B cell (primary cell): ENCODE measurements at regions not wholly inside any gene's neighbourhood (a gene's known extent, or its start where the extent isn't known, plus 50 kb on each side); places are given as distances from the start of the nearest gene placed in this dataset.

ENCODE experiments used
- ATAC-seq: fragments of 200-7000 bp; cut with Tn5 transposase; one replicate; pipeline ENCODE4 v1.10.0; 2021; ENCODE audit warnings: low read depth, mild to moderate bottlenecking, moderate number of reproducible peaks, moderate library complexity
- CTCF ChIA-PET: fragments of 350-600 bp; sonication (Branson Sonifier 250); formaldehyde crosslinking; loops from one replicate; lab custom pipeline; 2021; ENCODE audit warnings: antibody characterized with exemption, inconsistent platforms; lab: Charles Lee
- POLR2A ChIA-PET: fragments of 350-600 bp; sonication (Branson Sonifier 250); formaldehyde crosslinking; loops from one replicate; lab custom pipeline; 2021; ENCODE audit warnings: antibody characterized with exemption; lab: Charles Lee
- DNase-seq: peaks from one replicate; pipeline ENCODE4 v3.0.0; 2013
- H2AFZ ChIP-seq: 2 replicates; pipeline ENCODE4 v1.6.1; 2012; ENCODE audit warnings: mild to moderate bottlenecking, low read depth, low read length; ENCODE audit not compliant: insufficient read depth, poor library complexity, severe bottlenecking
- H3K27ac ChIP-seq, 2 donors: 1 replicate in 1 of 2; 2 replicates in 1 of 2; pipeline ENCODE4 v1.5.1; 2012 to 2013; ENCODE audit warnings: low read length in 2 of 2, mild to moderate bottlenecking in 2 of 2, moderate library complexity in 1 of 2
- H3K27me3 ChIP-seq, 4 experiments: fragments of 200-600 bp in 1 of 4; sonication (generic) in 1 of 4; replicated peaks in 1 of 4; 1 replicate in 2 of 4; 2 replicates in 2 of 4; pipeline versions ENCODE4 v1.6.1 to v1.7.0; 2013 to 2016; ENCODE audit warnings: low read length in 3 of 4, mild to moderate bottlenecking in 2 of 4, mixed read lengths in 1 of 4, moderate library complexity in 1 of 4; ENCODE audit not compliant: insufficient read depth in 4 of 4, control insufficient read depth in 3 of 4; ENCODE audit errors: control extremely low read depth in 1 of 4
- H3K36me3 ChIP-seq, 2 experiments: replicated peaks in 1 of 2; 1 replicate in 1 of 2; 2 replicates in 1 of 2; pipeline versions ENCODE4 v1.6.1 to v1.7.1; 2013; ENCODE audit warnings: low read length in 1 of 2; ENCODE audit not compliant: insufficient read depth in 2 of 2, control insufficient read depth in 1 of 2; ENCODE audit errors: control extremely low read depth in 1 of 2, extremely low read depth in 1 of 2
- H3K4me1 ChIP-seq, 2 donors: fragments of 200-600 bp in 1 of 2; sonication (generic) in 1 of 2; 1 replicate in 1 of 2; 2 replicates in 1 of 2; pipeline versions ENCODE4 v1.5.1 to v1.6.1; 2013 to 2017; ENCODE audit warnings: low read length in 2 of 2; ENCODE audit not compliant: control insufficient read depth in 2 of 2, insufficient read depth in 2 of 2
- H3K4me2 ChIP-seq: replicated peaks from 2 replicates; pipeline ENCODE3; 2012; ENCODE audit warnings: mild to moderate bottlenecking, low read depth, low read length; ENCODE audit not compliant: poor library complexity, severe bottlenecking
- H3K4me3 ChIP-seq, 5 experiments: fragments of 200-600 bp in 1 of 5; sonication (generic) in 1 of 5; 1 replicate in 3 of 5; 2 replicates in 2 of 5; pipeline versions ENCODE4 v1.5.1 to v1.7.0; 2011 to 2016; ENCODE audit warnings: low read length in 4 of 5, mild to moderate bottlenecking in 4 of 5, low read depth in 2 of 5, control low read depth in 1 of 5, moderate library complexity in 1 of 5; ENCODE audit not compliant: insufficient read depth in 1 of 5; ENCODE audit errors: control extremely low read depth in 1 of 5, extremely low read depth in 1 of 5
- H3K79me2 ChIP-seq: fragments of 200-600 bp; sonication (generic); one replicate; pipeline ENCODE4 v1.6.0; 2016; ENCODE audit warnings: low read length; ENCODE audit not compliant: control insufficient read depth, insufficient read depth
- H3K9ac ChIP-seq: fragments of 200-600 bp; sonication (generic); 2 replicates; pipeline ENCODE4 v1.6.1; 2017; ENCODE audit warnings: mild to moderate bottlenecking, low read length, moderate library complexity
- H3K9me3 ChIP-seq, 3 donors: one replicate each; pipeline versions ENCODE4 v1.6.1 to v1.7.1; 2013; ENCODE audit warnings: low read length in 2 of 3; ENCODE audit not compliant: control insufficient read depth in 2 of 3, insufficient read depth in 1 of 3; ENCODE audit errors: control extremely low read depth in 1 of 3
- H4K20me1 ChIP-seq: 2 replicates; pipeline ENCODE4 v1.6.0; 2012; ENCODE audit warnings: mild to moderate bottlenecking, low read length; ENCODE audit not compliant: insufficient read depth, control insufficient read depth, poor library complexity, severe bottlenecking
- H3K27ac Mint-ChIP-seq: one replicate; pipeline ENCODE4 v1.8.0; 2021; ENCODE audit warnings: mixed read lengths
- H3K27me3 Mint-ChIP-seq: one replicate; pipeline ENCODE4 v1.8.0; 2021; ENCODE audit warnings: mixed read lengths
- H3K4me1 Mint-ChIP-seq: one replicate; pipeline ENCODE4 v1.8.0; 2021; ENCODE audit warnings: mixed read lengths
- H3K4me3 Mint-ChIP-seq: one replicate; pipeline ENCODE4 v1.8.0; 2021; ENCODE audit warnings: mixed read lengths
- H3K9me3 Mint-ChIP-seq: one replicate; pipeline ENCODE4 v1.8.0; 2022; ENCODE audit warnings: mixed read lengths; ENCODE audit not compliant: insufficient read depth
- CTCF ChIP-seq: fragments of 200-600 bp; IDR thresholded peaks from one replicate; pipeline ENCODE4 v1.8.0; 2022; ENCODE audit warnings: antibody characterized with exemption, mild to moderate bottlenecking
- EZH2 ChIP-seq: IDR thresholded peaks from 2 replicates; pipeline ENCODE4 v1.6.1; 2012; ENCODE audit warnings: borderline replicate concordance, low read depth, mild to moderate bottlenecking, moderate library complexity, low read length; ENCODE audit not compliant: insufficient read depth, poor library complexity, severe bottlenecking
- whole genome bisulfite sequencing: methylation state at CpG from one replicate; pipeline ENCODE4 v1.1.5; 2013; ENCODE audit warnings: missing lambda C conversion rate; ENCODE audit not compliant: insufficient coverage; 5-methylcytosine and 5-hydroxymethylcytosine counted together
- intact Hi-C: fragments of 100-400 bp; cut with micrococcal nuclease; formaldehyde crosslinking; loops from one replicate; pipeline ENCODE4 v1.10.0; 2022

- POLR2A ChIA-PET = no interaction called here
- H3K27me3 Mint-ChIP-seq = peaks cover 16% of the 10 kb centered on the region
- no peak overlapping the region for H3K4me3 Mint-ChIP-seq
Measured at GRCh38 chr6:1024587-1024986, 287.3 kb upstream of the FOXQ1 start.

GRCh38 chr6:1024161-1024560 is 287.7 kb upstream of the FOXQ1 start:
- Histone ChIP-seq H4K20me1 (no peaks in the 10 kb centered on the region), H3K4me1 (no peaks in the 10 kb centered on the region), H3K9ac (no peak overlapping the region), H3K4me2 (no peak overlapping the region), H3K36me3 (no peaks in the 10 kb centered on the region), H3K9me3 (peaks cover 0 to 18% (median 0%) of the 10 kb centered on the region in 3 donors), H3K27me3 (peaks cover 0 to 7% (median 2%) of the 10 kb centered on the region in 4 experiments), H3K4me3 (no peak overlapping the region), H2AFZ (no peak overlapping the region), H3K79me2 (no peaks in the 10 kb centered on the region), H3K27ac (no peak overlapping the region)
- Mint-ChIP-seq H3K27me3 (peaks cover 16% of the 10 kb centered on the region), H3K4me1 (no peaks in the 10 kb centered on the region), H3K4me3 (no peak overlapping the region), H3K27ac (no peak overlapping the region), H3K9me3 (peaks cover 9% of the 10 kb centered on the region)
- no peak for DNase-seq
- no peak for ATAC-seq
- ChIA-PET POLR2A (no interaction called here), CTCF (no interaction called here)
- TF ChIP-seq CTCF = no peak
- TF ChIP-seq EZH2 = no peak
- intact Hi-C loops = no loop called here
- 93% methylated on average over 6 of the region's 6 CpGs for WGBS

More at GRCh38 chr6:1024587-1024986, 287.3 kb upstream of the FOXQ1 start:
- no peaks in the 10 kb centered on the region for H3K36me3 ChIP-seq
- DNase-seq = no peak
- no peak for ATAC-seq
- H2AFZ ChIP-seq = no peak overlapping the region
- H3K9me3 ChIP-seq = peaks cover 0 to 18% (median 0%) of the 10 kb centered on the region in 3 donors
- H3K9ac ChIP-seq = no peak overlapping the region
- 93% methylated on average over 8 of the region's 9 CpGs for WGBS
- CTCF ChIA-PET = no interaction called here
- Mint-ChIP-seq H3K4me1 (no peaks in the 10 kb centered on the region), H3K9me3 (peaks cover 9% of the 10 kb centered on the region), H3K27ac (no peak overlapping the region)
- H4K20me1 ChIP-seq = no peaks in the 10 kb centered on the region
- H3K27ac ChIP-seq = no peak overlapping the region
- no peaks in the 10 kb centered on the region for H3K79me2 ChIP-seq
- no peaks in the 10 kb centered on the region for H3K4me1 ChIP-seq
- intact Hi-C loops = no loop called here
- peaks cover 0 to 7% (median 2%) of the 10 kb centered on the region in 4 experiments for H3K27me3 ChIP-seq
- H3K4me3 ChIP-seq = no peak overlapping the region
- TF ChIP-seq EZH2 (no peak), CTCF (no peak)
- no peak overlapping the region for H3K4me2 ChIP-seq
